ENCODE measurements at regions not wholly inside any gene's neighbourhood (a gene's known extent, or its start where the extent isn't known, plus 50 kb on each side); places are given as distances from the start of the nearest gene placed in this dataset.

DNA sequence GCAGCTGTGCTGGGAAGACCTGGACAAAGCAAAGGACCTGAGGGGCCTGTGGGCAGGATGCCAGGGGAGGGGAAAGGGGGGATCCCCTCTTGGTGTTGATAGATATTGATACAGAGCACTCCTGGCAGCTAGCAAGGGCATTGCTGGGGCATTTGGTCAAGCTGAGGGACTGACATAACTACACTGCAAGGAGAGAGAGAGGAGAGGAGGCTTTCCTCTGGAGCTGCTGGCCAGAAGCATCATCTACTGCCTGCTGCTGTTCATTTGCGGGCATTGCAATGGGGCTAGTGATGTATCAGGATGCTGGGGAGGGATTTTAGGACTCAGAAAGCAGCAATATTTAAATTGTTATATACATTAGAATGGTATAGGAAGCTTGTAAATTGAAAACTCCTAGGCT lies 142.0 kb downstream of the ZNF648 start:
- TF ChIP-seq, protein P1, sequence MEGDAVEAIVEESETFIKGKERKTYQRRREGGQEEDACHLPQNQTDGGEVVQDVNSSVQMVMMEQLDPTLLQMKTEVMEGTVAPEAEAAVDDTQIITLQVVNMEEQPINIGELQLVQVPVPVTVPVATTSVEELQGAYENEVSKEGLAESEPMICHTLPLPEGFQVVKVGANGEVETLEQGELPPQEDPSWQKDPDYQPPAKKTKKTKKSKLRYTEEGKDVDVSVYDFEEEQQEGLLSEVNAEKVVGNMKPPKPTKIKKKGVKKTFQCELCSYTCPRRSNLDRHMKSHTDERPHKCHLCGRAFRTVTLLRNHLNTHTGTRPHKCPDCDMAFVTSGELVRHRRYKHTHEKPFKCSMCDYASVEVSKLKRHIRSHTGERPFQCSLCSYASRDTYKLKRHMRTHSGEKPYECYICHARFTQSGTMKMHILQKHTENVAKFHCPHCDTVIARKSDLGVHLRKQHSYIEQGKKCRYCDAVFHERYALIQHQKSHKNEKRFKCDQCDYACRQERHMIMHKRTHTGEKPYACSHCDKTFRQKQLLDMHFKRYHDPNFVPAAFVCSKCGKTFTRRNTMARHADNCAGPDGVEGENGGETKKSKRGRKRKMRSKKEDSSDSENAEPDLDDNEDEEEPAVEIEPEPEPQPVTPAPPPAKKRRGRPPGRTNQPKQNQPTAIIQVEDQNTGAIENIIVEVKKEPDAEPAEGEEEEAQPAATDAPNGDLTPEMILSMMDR (IDR thresholded peaks at IDR 0.05; ENCODE audit: low read depth, low read length) = no peak
- TF ChIP-seq EZH2phosphoT487 (IDR thresholded peaks at IDR 0.05; ENCODE audit: low read depth) = no peak
- H2AFZ ChIP-seq (ENCODE audit: low read depth, low read length) = no peak overlapping the region
- peaks cover 16% of the 10 kb centered on the region for H3K27me3 ChIP-seq (ENCODE audit: low read depth, low read length)
- H3K4me2 ChIP-seq (ENCODE audit: low read length) = no peak overlapping the region
- H4K20me1 ChIP-seq (ENCODE audit: insufficient read depth, low read length) = no peaks in the 10 kb centered on the region
- H3K79me2 ChIP-seq (ENCODE audit: low read length) = no peaks in the 10 kb centered on the region
- H3K4me1 ChIP-seq (ENCODE audit: low read length) = no peaks in the 10 kb centered on the region
- no peak overlapping the region for H3K4me3 ChIP-seq (ENCODE audit: low read length)
- no peaks in the 10 kb centered on the region for H3K36me3 ChIP-seq (replicated peaks; ENCODE audit: low read depth, low read length)
- no peak overlapping the region for H3K27ac ChIP-seq (ENCODE audit: low read length)
- no peak overlapping the region for H3K9ac ChIP-seq (ENCODE audit: low read length)
- H3K9me3 ChIP-seq (ENCODE audit: insufficient read depth, low read length) = no peaks in the 10 kb centered on the region

DNA sequence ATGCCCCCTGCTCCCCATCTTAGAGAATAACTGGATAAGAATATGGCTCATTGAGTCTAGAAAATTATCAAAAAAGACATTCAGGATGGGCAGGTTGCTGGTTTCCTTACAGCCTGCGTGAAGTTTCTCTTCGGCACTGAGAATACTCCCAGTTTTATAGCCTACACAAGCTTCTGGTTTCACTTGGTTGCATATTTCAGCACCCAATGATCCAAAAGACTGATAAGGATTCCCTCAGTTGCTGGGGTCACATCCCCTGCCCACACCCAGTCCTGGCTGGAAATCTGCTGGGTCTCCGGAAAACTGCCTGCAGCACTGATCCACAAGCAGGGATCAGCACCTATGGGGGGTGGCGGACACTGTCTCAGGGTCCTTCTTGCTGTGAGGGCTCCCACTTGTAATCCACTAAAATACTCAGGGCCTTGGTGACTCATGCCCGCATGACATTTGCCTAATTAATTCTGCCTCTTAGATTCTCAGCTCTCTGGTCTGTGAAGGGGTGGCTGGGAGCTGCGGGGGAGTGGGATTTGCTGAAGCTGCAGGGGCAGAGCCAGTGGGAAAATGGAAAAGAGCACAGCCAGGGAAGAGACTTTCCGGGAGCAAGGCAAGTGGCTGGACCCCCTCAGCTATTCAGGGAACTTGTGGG lies 142.5 kb downstream of the ZNF648 start:
- Histone ChIP-seq H2AFZ (ENCODE audit: low read depth, low read length) (no peak overlapping the region), H4K20me1 (ENCODE audit: insufficient read depth, low read length) (no peaks in the 10 kb centered on the region), H3K36me3 (replicated peaks; ENCODE audit: low read depth, low read length) (no peaks in the 10 kb centered on the region), H3K4me2 (ENCODE audit: low read length) (no peak overlapping the region), H3K4me3 (ENCODE audit: low read length) (no peak overlapping the region), H3K27ac (ENCODE audit: low read length) (no peak overlapping the region), H3K9ac (ENCODE audit: low read length) (no peak overlapping the region), H3K27me3 (ENCODE audit: low read depth, low read length) (peaks cover 16% of the 10 kb centered on the region), H3K9me3 (ENCODE audit: insufficient read depth, low read length) (no peaks in the 10 kb centered on the region), H3K79me2 (ENCODE audit: low read length) (no peaks in the 10 kb centered on the region), H3K4me1 (ENCODE audit: low read length) (no peaks in the 10 kb centered on the region)
- TF ChIP-seq EZH2phosphoT487 (IDR thresholded peaks at IDR 0.05; ENCODE audit: low read depth) = no peak
- TF ChIP-seq, protein P1 (IDR thresholded peaks at IDR 0.05; ENCODE audit: low read depth, low read length) = no peak

DNA sequence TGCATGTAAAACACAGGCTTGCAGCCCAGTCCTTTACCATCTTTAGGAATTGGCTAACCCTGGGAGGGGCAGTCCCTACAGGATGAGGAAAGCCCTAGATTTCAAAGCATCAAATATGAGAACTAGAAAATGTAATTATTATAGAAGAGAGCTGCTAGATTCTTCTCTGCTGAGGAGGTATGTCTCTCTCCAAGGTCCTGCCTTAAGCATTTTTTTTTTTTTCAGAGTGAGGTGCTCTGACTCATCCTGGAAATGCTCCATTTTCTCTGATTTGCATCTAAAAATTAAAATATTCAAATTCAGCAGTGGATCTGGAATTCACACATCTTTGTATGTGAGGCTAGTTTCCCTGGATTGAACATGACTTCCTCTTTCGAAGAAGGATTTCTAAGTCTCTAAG lies 149.8 kb downstream of the ZNF648 start:
- TF ChIP-seq, protein P1 (IDR thresholded peaks at IDR 0.05; ENCODE audit: low read depth, low read length) = no peak
- TF ChIP-seq EZH2phosphoT487 (IDR thresholded peaks at IDR 0.05; ENCODE audit: low read depth) = no peak
- H3K4me2 ChIP-seq (ENCODE audit: low read length) = no peak overlapping the region
- H2AFZ ChIP-seq (ENCODE audit: low read depth, low read length) = no peak overlapping the region
- no peak overlapping the region for H3K9ac ChIP-seq (ENCODE audit: low read length)
- H3K4me1 ChIP-seq (ENCODE audit: low read length) = no peaks in the 10 kb centered on the region
- H3K9me3 ChIP-seq (ENCODE audit: insufficient read depth, low read length) = no peaks in the 10 kb centered on the region
- H3K4me3 ChIP-seq (ENCODE audit: low read length) = no peak overlapping the region
- peaks cover 7% of the 10 kb centered on the region for H3K27me3 ChIP-seq (ENCODE audit: low read depth, low read length)
- no peaks in the 10 kb centered on the region for H4K20me1 ChIP-seq (ENCODE audit: insufficient read depth, low read length)
- H3K27ac ChIP-seq (ENCODE audit: low read length) = no peak overlapping the region
- H3K79me2 ChIP-seq (ENCODE audit: low read length) = no peaks in the 10 kb centered on the region
- no peaks in the 10 kb centered on the region for H3K36me3 ChIP-seq (replicated peaks; ENCODE audit: low read depth, low read length)

DNA sequence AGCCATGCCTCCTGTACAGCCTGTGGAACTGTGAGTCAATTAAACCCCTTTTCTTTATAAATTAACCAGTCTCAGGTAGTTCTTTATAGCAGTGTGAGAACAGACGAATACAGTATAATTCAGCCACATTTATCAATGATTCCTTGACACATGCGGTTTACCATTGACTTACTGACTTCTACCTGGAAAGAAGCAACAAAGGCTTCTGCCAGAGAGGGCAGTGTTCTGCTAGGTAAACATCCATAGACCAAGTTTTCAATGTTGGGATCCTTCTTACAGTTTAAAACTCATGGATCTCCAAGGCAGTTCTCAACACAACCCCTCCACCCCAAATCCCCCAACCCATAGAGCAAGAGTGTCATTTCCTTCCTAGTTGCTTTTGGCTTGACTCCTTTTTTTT lies 150.6 kb downstream of the ZNF648 start:
- Histone ChIP-seq H3K36me3 (replicated peaks; ENCODE audit: low read depth, low read length) (no peaks in the 10 kb centered on the region), H3K79me2 (ENCODE audit: low read length) (no peaks in the 10 kb centered on the region), H4K20me1 (ENCODE audit: insufficient read depth, low read length) (no peaks in the 10 kb centered on the region), H3K9me3 (ENCODE audit: insufficient read depth, low read length) (no peaks in the 10 kb centered on the region), H2AFZ (ENCODE audit: low read depth, low read length) (no peak overlapping the region), H3K27ac (ENCODE audit: low read length) (no peak overlapping the region), H3K4me1 (ENCODE audit: low read length) (no peaks in the 10 kb centered on the region), H3K4me2 (ENCODE audit: low read length) (no peak overlapping the region), H3K4me3 (ENCODE audit: low read length) (no peak overlapping the region), H3K9ac (ENCODE audit: low read length) (no peak overlapping the region), H3K27me3 (ENCODE audit: low read depth, low read length) (peaks cover 15% of the 10 kb centered on the region)
- TF ChIP-seq EZH2phosphoT487 (IDR thresholded peaks at IDR 0.05; ENCODE audit: low read depth) = no peak
- TF ChIP-seq, protein P1 (IDR thresholded peaks at IDR 0.05; ENCODE audit: low read depth, low read length) = peak; percentile 22; the same call in 1 of the 2 replicates
